Stimulated activated naive CD8-positive, alpha-beta T cell treated with anti-CD3 and anti-CD28 coated beads, Interleukin-15, amount 100 ng/mL, for 72 hours (primary cell): ENCODE measurements at regions not wholly inside any gene's neighbourhood (a gene's known extent, or its start where the extent isn't known, plus 50 kb on each side); places are given as distances from the start of the nearest gene placed in this dataset.
"Not testable (repeated sequence)": the region's sequence is repeated elsewhere in the genome, so short reads cannot be mapped to it uniquely, and the experiment has no call there.

ENCODE experiments used
- ATAC-seq: fragments of 150-1000 bp; cut with Tn5 transposase; 2 replicates; pipeline ENCODE4 v1.10.0; 2021; ENCODE audit warnings: mild to moderate bottlenecking, moderate library complexity
- DNase-seq, 2 donors: peaks; one replicate each; pipeline ENCODE4 v3.0.0; 2021 to 2022
- H3K27ac Mint-ChIP-seq, 2 donors: one replicate each; pipeline ENCODE4 v1.8.0; 2022; ENCODE audit warnings: mild to moderate bottlenecking in 2 of 2, mixed read lengths in 2 of 2, moderate library complexity in 2 of 2
- H3K27me3 Mint-ChIP-seq: one replicate; pipeline ENCODE4 v1.8.0; 2022; ENCODE audit warnings: mixed read lengths
- H3K4me1 Mint-ChIP-seq: one replicate; pipeline ENCODE4 v1.8.0; 2022; ENCODE audit warnings: mild to moderate bottlenecking, mixed read lengths
- H3K4me3 Mint-ChIP-seq, 2 donors: one replicate each; pipeline ENCODE4 v1.8.0; 2022; ENCODE audit warnings: mild to moderate bottlenecking in 2 of 2, mixed read lengths in 2 of 2, moderate library complexity in 1 of 2
- H3K9me3 Mint-ChIP-seq, 2 donors: one replicate each; pipeline ENCODE4 v1.8.0; 2022; ENCODE audit warnings: mixed read lengths in 2 of 2

DNA sequence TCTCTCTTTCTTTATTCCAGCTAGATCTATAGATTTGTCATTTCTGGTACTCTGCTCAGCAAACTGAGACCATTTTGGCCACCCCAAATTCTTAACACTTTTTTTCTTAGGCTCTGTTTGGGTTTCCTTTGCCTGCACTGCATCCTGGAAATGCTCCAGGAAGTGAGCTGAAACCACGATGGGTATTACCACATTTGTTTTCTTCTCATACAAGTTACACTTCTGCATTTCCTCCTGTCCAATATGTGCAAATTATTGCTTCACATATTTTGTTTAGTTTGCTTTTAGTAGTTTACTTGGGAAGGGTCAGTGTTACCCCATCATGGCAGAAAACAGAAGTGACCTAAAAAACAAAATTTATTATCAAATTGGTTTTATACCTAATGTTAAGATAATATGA, 498.6 kb upstream of the GRIN3A start:
- no peak overlapping the region for H3K27ac Mint-ChIP-seq
- no peak for ATAC-seq
- DNase-seq, result no peak
- H3K4me3 Mint-ChIP-seq, result no peak overlapping the region
- no peaks in the 10 kb centered on the region for H3K9me3 Mint-ChIP-seq
- H3K27me3 Mint-ChIP-seq, result no peaks in the 10 kb centered on the region
- no peaks in the 10 kb centered on the region for H3K4me1 Mint-ChIP-seq

DNA sequence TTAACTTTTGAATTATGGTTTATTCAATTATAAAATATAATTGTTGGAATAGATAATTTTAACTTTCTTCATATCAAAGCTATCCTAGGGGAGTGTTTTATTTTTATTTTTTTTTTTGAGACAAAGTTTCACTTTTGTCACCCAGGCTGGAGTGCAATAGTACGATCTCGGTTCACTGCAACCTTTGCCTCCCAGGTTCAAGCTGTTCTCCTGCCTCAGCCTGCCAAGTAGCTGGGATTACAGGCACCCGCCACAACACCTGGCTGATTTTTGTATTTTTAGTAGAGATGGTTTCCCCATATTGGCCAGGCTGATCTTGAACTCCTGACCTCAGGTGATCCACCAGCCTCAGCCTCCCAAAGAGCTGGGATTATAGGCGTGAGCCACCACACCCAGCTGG, 489.0 kb upstream of the GRIN3A start:
- H3K27me3 Mint-ChIP-seq, H3K4me1 Mint-ChIP-seq: not testable (repeated sequence)

GRCh38 chr9:102225841-102226441, 487.5 kb upstream of the GRIN3A start:
- no peaks in the 10 kb centered on the region for H3K4me1 Mint-ChIP-seq
- ATAC-seq, result no peak

More for the DNA sequence above, 489.0 kb upstream of the GRIN3A start:
- not testable (repeated sequence) for ATAC-seq, DNase-seq, H3K4me3 Mint-ChIP-seq, H3K27ac Mint-ChIP-seq, H3K9me3 Mint-ChIP-seq

DNA sequence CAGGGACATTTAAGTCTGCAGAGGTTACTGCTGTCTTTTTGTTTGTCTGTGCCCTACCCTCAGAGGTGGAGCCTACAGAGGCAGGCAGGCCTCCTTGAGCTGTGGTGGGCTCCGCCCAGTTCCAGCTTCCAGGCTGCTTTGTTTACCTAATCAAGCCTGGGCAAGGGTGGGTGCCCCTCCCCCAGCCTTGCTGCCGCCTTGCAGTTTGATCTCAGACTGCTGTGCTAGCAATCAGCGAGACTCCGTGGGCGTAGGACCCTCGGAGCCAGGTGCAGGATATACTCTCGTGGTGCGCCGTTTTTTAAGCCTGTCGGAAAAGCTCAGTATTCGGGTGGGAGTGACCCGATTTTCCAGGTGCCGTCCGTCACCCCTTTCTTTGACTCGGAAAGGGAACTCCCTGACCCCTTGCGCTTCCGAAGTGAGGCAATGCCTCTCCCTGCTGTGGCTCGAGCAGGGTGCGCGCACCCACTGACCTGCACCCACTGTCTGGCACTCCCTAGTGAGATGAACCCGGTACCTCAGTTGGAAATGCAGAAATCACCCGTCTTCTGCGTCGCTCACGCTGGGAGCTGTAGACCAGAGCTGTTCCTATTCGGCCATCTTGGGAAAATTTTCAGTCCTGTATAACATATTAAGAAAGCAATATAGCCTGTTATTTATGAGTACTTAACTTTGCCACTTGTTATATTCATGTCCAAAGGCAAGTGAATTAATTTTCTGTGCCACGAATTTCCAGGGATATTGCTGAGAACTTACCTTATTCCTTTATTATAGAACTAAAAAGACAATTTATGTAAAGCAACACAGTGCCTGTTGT, 485.1 kb upstream of the GRIN3A start:
- not testable (repeated sequence) for DNase-seq, ATAC-seq, H3K4me1 Mint-ChIP-seq, H3K4me3 Mint-ChIP-seq, H3K27ac Mint-ChIP-seq, H3K9me3 Mint-ChIP-seq, H3K27me3 Mint-ChIP-seq

More at GRCh38 chr9:102225841-102226441, 487.5 kb upstream of the GRIN3A start:
- Mint-ChIP-seq H3K27me3 (no peaks in the 10 kb centered on the region), H3K9me3 (no peaks in the 10 kb centered on the region), H3K27ac (no peak overlapping the region), H3K4me3 (no peak overlapping the region)
- no peak for DNase-seq

- H3K9me3 Mint-ChIP-seq, result no peaks in the 10 kb centered on the region
- H3K4me3 Mint-ChIP-seq, result no peak overlapping the region
- DNase-seq (no peak), ATAC-seq (no peak)
- H3K4me1 Mint-ChIP-seq, result no peaks in the 10 kb centered on the region
- H3K27ac Mint-ChIP-seq, result no peak overlapping the region
- no peaks in the 10 kb centered on the region for H3K27me3 Mint-ChIP-seq
Observed at GRCh38 chr9:102209176-102209575, 470.7 kb upstream of the GRIN3A start.

GRCh38 chr9:102206432-102206831, 468.0 kb upstream of the GRIN3A start:
- DNase-seq (no peak), ATAC-seq (no peak)
- peaks cover 0 to 6% of the 10 kb centered on the region in 2 donors for H3K9me3 Mint-ChIP-seq
- no peaks in the 10 kb centered on the region for H3K27me3 Mint-ChIP-seq
- no peak overlapping the region for H3K4me3 Mint-ChIP-seq
- H3K27ac Mint-ChIP-seq, result no peak overlapping the region
- H3K4me1 Mint-ChIP-seq, result no peaks in the 10 kb centered on the region

DNA sequence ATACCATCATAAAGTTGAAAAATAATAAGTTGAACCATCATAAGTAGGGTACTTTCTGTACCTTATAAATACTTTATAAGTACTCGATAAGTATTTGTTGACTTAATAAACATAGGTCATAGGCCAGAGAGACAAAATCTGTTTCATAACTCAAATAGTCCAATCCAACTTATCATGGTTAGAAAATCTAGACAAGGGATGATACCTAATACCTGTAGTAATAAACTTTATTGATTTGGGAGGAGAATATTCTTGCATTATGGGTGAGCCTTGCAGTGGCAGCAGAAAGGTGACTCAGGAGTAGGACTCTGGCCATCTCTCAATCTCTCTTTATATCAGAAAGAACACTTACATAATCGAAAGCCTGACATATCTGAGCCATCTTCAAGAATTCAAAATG, 466.8 kb upstream of the GRIN3A start:
- Mint-ChIP-seq H3K27ac (no peak overlapping the region), H3K9me3 (peaks cover 0 to 6% of the 10 kb centered on the region in 2 donors), H3K4me3 (no peak overlapping the region), H3K4me1 (no peaks in the 10 kb centered on the region), H3K27me3 (no peaks in the 10 kb centered on the region)
- no peak for DNase-seq
- ATAC-seq, result no peak

DNA sequence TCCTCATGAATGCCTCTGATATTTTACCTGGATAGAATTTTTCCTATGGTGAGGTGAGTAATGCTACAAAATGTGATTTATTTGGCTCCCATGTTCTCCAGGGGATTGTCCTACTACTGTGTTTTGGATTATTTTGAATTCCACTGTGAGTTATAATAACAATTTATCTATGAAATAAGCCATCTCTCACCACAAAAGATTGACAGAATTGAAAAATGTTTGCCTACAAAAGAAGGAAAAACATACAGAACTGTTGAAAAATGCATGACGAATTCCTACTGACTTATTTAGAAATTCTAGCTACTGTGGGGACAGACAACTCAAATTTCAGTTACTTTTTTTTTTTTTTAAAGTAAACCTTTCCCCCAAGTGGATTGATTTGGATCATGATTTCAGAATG, 463.7 kb upstream of the GRIN3A start:
- no peaks in the 10 kb centered on the region for H3K4me1 Mint-ChIP-seq
- peaks cover 0 to 11% of the 10 kb centered on the region in 2 donors for H3K9me3 Mint-ChIP-seq
- no peak for DNase-seq
- H3K27me3 Mint-ChIP-seq, result no peaks in the 10 kb centered on the region
- no peak for ATAC-seq
- H3K4me3 Mint-ChIP-seq, result no peak overlapping the region
- H3K27ac Mint-ChIP-seq, result no peak overlapping the region

DNA sequence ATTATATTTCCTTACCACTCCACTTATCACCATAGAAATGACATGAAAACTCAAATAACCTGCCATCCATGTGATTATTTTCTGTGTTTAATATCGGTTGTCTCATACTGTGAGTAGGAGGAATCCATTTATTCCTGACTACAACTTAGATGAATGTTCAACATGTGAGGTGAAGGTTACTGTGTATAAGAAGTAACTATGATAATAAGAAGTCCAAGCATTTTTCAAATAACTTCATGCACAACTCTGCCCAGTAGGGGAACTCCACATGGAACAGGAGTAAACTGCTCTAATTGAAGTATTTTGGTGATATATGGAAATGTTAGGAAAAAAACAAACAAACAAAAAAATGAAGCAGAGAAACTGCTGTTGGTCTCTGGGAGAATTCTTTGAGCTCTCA, 447.5 kb upstream of the GRIN3A start:
- no peak overlapping the region for H3K4me3 Mint-ChIP-seq
- peaks cover 0 to 8% of the 10 kb centered on the region in 2 donors for H3K9me3 Mint-ChIP-seq
- no peaks in the 10 kb centered on the region for H3K4me1 Mint-ChIP-seq
- no peak overlapping the region for H3K27ac Mint-ChIP-seq
- ATAC-seq (no peak), DNase-seq (no peak)
- no peaks in the 10 kb centered on the region for H3K27me3 Mint-ChIP-seq

DNA sequence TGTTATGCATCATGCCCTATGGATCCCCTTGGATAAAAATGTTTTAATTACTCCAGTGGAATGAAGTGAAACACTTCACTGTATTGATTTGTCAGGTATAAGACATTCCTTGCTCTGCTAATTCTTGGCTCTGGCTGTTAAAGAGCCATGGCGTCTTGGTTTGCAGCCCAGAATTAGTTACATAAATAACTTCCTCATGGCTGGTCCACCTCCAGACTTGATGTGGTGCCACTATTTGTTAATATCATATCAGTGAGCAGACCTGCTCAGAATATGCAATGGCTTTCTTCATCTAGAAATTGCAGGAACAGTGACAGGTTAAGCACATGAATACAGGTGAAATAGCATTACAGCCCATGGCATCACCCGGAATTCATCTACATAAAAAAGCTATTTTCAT, 446.9 kb upstream of the GRIN3A start:
- DNase-seq (no peak), ATAC-seq (no peak)
- H3K9me3 Mint-ChIP-seq, result peaks cover 0 to 10% of the 10 kb centered on the region in 2 donors
- no peaks in the 10 kb centered on the region for H3K27me3 Mint-ChIP-seq
- no peak overlapping the region for H3K4me3 Mint-ChIP-seq
- H3K27ac Mint-ChIP-seq, result no peak overlapping the region
- H3K4me1 Mint-ChIP-seq, result no peaks in the 10 kb centered on the region

GRCh38 chr9:102178811-102179210, 440.4 kb upstream of the GRIN3A start:
- ATAC-seq (no peak), DNase-seq (no peak)
- Mint-ChIP-seq H3K27ac (no peak overlapping the region), H3K27me3 (no peaks in the 10 kb centered on the region), H3K4me1 (no peaks in the 10 kb centered on the region), H3K9me3 (peaks cover 27 to 28% of the 10 kb centered on the region in 2 donors), H3K4me3 (no peak overlapping the region)

- H3K27me3 Mint-ChIP-seq, H3K4me3 Mint-ChIP-seq, DNase-seq, H3K4me1 Mint-ChIP-seq, ATAC-seq, H3K27ac Mint-ChIP-seq: not testable (repeated sequence)
- peaks cover 30 to 51% of the 10 kb centered on the region in 2 donors for H3K9me3 Mint-ChIP-seq
Observed at GRCh38 chr9:102174202-102174601, 435.8 kb upstream of the GRIN3A start.

DNA sequence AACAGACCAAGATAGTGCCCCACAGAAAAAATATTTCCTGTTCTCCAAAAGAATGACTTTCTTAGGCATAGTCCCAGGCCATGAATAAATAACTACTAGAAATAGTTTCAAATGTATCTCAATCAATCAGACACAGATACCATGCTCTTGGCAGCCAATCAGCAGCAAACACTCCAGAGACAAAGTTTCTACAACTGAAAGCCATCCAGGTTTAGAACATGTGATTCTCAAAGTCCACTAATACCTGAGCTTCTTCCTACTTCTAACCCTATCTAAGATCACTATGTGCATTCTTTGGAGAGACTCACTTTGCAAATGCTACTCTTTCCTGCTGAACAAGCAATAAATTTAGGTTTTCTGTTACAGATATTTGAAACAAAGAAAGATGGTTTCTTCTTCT, 425.8 kb upstream of the GRIN3A start:
- Mint-ChIP-seq H3K27me3 (no peaks in the 10 kb centered on the region), H3K4me3 (no peak overlapping the region), H3K4me1 (no peaks in the 10 kb centered on the region), H3K9me3 (peaks cover 5 to 11% of the 10 kb centered on the region in 2 donors), H3K27ac (no peak overlapping the region)
- ATAC-seq, result no peak
- no peak for DNase-seq

- not testable (repeated sequence) for H3K4me3 Mint-ChIP-seq, H3K4me1 Mint-ChIP-seq, DNase-seq, H3K27ac Mint-ChIP-seq, H3K27me3 Mint-ChIP-seq, ATAC-seq
- peaks cover 12 to 25% of the 10 kb centered on the region in 2 donors for H3K9me3 Mint-ChIP-seq
Observed at GRCh38 chr9:102153081-102153480, 414.6 kb upstream of the GRIN3A start.

DNA sequence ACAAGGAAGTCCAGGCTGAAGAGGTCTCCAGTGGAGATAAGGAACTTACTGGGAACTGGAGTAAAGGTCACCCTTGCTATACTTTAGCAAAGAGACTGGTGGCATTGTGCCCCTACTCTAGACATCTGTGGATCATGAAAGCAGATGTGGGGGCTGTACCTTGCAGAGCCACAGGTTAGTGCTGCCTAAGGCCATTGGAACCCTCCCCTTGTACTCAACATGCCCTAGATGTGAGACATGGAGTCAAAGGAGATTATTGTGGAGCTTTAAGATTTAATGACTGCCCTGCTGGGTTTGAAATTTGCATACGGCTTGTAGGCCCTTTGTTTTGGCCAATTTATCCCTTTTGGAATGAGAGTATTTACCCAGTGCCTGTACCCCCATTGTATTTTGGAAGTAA, 397.3 kb upstream of the GRIN3A start:
- no peak overlapping the region for H3K4me3 Mint-ChIP-seq
- no peak for DNase-seq
- no peak overlapping the region for H3K27ac Mint-ChIP-seq
- H3K4me1 Mint-ChIP-seq, result no peaks in the 10 kb centered on the region
- no peaks in the 10 kb centered on the region for H3K27me3 Mint-ChIP-seq
- no peak for ATAC-seq
- H3K9me3 Mint-ChIP-seq, result peaks cover 9 to 14% of the 10 kb centered on the region in 2 donors

DNA sequence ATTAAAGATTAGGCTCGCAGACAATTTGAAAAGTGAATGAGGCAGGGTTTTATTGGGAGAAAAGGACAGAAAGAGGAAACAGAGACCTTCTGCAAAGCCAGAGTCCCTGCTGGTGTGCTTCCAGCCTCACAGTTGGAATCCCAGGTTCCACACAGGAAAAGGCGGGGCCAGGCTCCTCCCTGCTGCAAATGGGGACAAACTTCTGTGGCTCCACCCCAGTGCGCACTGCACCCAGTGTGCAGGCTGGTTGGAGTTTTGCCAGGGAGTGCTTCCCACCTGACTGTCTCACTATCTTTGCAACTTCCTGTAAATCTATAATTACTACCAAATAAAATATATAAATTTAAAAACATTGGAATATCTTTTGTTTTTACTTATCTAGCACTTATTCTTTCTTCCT, 386.0 kb upstream of the GRIN3A start:
- Mint-ChIP-seq H3K4me1 (no peaks in the 10 kb centered on the region), H3K4me3 (no peak overlapping the region), H3K9me3 (peaks cover 0 to 12% of the 10 kb centered on the region in 2 donors), H3K27me3 (no peaks in the 10 kb centered on the region), H3K27ac (no peak overlapping the region)
- ATAC-seq (no peak), DNase-seq (no peak)
